BJ (cell line): ENCODE measurements at regions not wholly inside any gene's neighbourhood (a gene's known extent, or its start where the extent isn't known, plus 50 kb on each side); places are given as distances from the start of the nearest gene placed in this dataset.

Experiments used
- CTCF ChIA-PET: fragments of 350-600 bp; formaldehyde crosslinking; extraction: SDS; loops from one replicate; lab custom pipeline; 2021; ENCODE audit warnings: antibody characterized with exemption, inconsistent platforms; lab: Yijun Ruan, JAX
- POLR2A ChIA-PET: fragments of 300-600 bp; sonication (Branson Sonifier 250); formaldehyde crosslinking; extraction: SDS; loops from one replicate; lab custom pipeline; 2021; ENCODE audit warnings: antibody characterized with exemption; lab: Charles Lee
- DNase-seq: peaks from one replicate; pipeline ENCODE4 v3.0.0-alpha.2; 2011; ENCODE audit warnings: low read depth
- H3K27me3 ChIP-seq: 2 replicates; pipeline ENCODE4 v1.6.0; 2011; ENCODE audit warnings: low read length; ENCODE audit not compliant: control insufficient read depth, insufficient read depth
- H3K36me3 ChIP-seq: 2 replicates; pipeline ENCODE4 v1.5.1; 2011; ENCODE audit warnings: low read length; ENCODE audit not compliant: control insufficient read depth, insufficient read depth
- H3K4me3 ChIP-seq: 2 replicates; pipeline ENCODE4 v1.5.1; 2011; ENCODE audit warnings: low read depth, mild to moderate bottlenecking, control low read depth, low read length
- TF ChIP-seq, protein P1 (sequence below): IDR thresholded peaks from 2 replicates; pipeline ENCODE4 v1.5.1; 2011; ENCODE audit warnings: low read depth, mild to moderate bottlenecking, control low read depth, inconsistent platforms, low read length, moderate library complexity; ENCODE audit not compliant: insufficient read depth

- ChIA-PET POLR2A (no interaction called here), CTCF (interaction anchor here (0.5 kb wide), 1 partner anchor 14 kb away, joined by 3 read pairs; no protein-coding TSS in a partner anchor)
- TF ChIP-seq, protein P1, sequence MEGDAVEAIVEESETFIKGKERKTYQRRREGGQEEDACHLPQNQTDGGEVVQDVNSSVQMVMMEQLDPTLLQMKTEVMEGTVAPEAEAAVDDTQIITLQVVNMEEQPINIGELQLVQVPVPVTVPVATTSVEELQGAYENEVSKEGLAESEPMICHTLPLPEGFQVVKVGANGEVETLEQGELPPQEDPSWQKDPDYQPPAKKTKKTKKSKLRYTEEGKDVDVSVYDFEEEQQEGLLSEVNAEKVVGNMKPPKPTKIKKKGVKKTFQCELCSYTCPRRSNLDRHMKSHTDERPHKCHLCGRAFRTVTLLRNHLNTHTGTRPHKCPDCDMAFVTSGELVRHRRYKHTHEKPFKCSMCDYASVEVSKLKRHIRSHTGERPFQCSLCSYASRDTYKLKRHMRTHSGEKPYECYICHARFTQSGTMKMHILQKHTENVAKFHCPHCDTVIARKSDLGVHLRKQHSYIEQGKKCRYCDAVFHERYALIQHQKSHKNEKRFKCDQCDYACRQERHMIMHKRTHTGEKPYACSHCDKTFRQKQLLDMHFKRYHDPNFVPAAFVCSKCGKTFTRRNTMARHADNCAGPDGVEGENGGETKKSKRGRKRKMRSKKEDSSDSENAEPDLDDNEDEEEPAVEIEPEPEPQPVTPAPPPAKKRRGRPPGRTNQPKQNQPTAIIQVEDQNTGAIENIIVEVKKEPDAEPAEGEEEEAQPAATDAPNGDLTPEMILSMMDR, result no peak
- DNase-seq, result no peak
- no peaks in the 10 kb centered on the region for H3K36me3 ChIP-seq
- H3K4me3 ChIP-seq, result no peak overlapping the region
- H3K27me3 ChIP-seq, result peaks cover 2% of the 10 kb centered on the region; the same call in 1 of the 2 replicates
Observed at GRCh38 chr1:219805191-219805590, 123.2 kb downstream of the SLC30A10 start.

GRCh38 chr1:219801156-219801820 is 127.1 kb downstream of the SLC30A10 start:
- Histone ChIP-seq H3K36me3 (no peaks in the 10 kb centered on the region), H3K27me3 (no peaks in the 10 kb centered on the region), H3K4me3 (no peak overlapping the region)
- POLR2A ChIA-PET, result interaction anchor here (0.6 kb wide), 1 partner anchor 1043 kb away, joined by 3 read pairs; no protein-coding TSS in a partner anchor
- TF ChIP-seq, protein P1, result no peak
- CTCF ChIA-PET, result interaction anchor here (2.6 kb wide), 1 partner anchor 11 kb away, joined by 11 read pairs; no protein-coding TSS in a partner anchor
- no peak for DNase-seq

DNA sequence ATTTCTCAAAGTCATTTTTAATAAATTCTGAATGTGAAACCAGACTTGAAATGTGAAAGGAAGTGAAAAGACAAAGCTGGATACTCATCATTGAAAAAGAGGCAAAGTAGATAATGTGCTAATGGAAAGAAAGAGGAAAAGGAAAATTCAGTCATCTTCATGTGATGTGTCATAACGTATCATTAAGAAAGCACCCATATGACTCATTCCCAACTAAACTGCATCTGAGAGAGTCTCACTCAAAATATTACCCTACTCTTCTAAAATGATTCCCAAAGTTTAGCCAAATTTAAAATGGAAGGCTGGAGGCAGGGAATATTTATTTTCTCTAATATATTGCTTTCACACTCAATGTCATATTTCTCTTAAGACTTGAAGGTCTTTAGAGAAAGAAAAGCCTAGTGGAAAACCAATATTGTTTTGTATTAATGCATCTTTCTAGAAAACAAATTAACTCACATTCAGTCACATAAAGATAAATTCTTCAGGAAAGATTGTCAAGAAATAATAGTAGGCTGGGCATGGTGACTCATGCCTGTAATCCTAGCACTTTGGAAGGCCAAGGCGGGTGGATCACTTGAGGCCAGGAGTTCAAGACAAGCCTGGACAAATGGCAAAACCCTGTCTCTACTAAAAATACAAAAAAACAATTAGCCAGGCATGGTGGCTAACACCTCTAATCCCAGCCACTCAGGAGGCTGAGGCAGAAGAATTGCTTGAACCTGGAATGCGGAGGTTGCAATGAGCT is 129.9 kb downstream of the SLC30A10 start:
- no peak for DNase-seq
- CTCF ChIA-PET, result interaction anchor here (1.8 kb wide), 1 partner anchor 14 kb away, joined by 6 read pairs; no protein-coding TSS in a partner anchor
- Histone ChIP-seq H3K27me3 (no peaks in the 10 kb centered on the region), H3K4me3 (no peak overlapping the region), H3K36me3 (no peaks in the 10 kb centered on the region)
- POLR2A ChIA-PET, result no interaction called here
- TF ChIP-seq, protein P1, result no peak

- H3K27me3 ChIP-seq, result no peaks in the 10 kb centered on the region
- ChIA-PET CTCF (interaction anchor here (0.7 to 1.8 kb wide), 2 partner anchors 15 to 63 kb away, joined by 3 to 6 read pairs; no protein-coding TSS in a partner anchor), POLR2A (no interaction called here)
- TF ChIP-seq, protein P1, result no peak
- DNase-seq, result no peak
- H3K4me3 ChIP-seq, result no peak overlapping the region
- H3K36me3 ChIP-seq, result no peaks in the 10 kb centered on the region
Observed at GRCh38 chr1:219797683-219798082, 130.7 kb downstream of the SLC30A10 start.

DNA sequence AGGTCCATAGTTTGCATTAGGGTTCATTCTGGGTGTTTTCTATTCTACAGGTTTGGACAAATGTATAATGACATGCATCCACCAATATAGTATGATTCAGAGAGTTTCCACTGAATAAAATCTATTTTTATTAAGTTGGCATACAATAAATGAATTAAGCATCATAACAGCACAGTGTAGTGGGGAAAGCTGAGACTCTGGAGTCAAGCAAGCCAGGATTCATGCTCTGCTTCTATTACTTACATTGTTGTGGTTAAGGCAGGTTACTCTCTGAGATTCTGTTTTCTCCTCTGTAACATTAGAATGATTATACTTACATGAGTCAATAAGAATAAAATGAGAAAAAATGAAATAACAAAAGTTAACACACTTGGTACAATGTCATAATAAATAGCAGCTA is 131.3 kb downstream of the SLC30A10 start:
- CTCF ChIA-PET, result interaction anchor here (0.7 to 1.8 kb wide), 3 partner anchors 11 to 63 kb away, joined by 3 to 6 read pairs (median 3); no protein-coding TSS in a partner anchor
- POLR2A ChIA-PET, result no interaction called here
- H3K36me3 ChIP-seq, result no peaks in the 10 kb centered on the region
- H3K27me3 ChIP-seq, result no peaks in the 10 kb centered on the region
- no peak for DNase-seq
- TF ChIP-seq, protein P1, result no peak
- no peak overlapping the region for H3K4me3 ChIP-seq
